Erythroblast (primary cell): ENCODE measurements at regions not wholly inside any gene's neighbourhood (a gene's known extent, or its start where the extent isn't known, plus 50 kb on each side); places are given as distances from the start of the nearest gene placed in this dataset.
"Not testable (repeated sequence)": the region's sequence is repeated elsewhere in the genome, so short reads cannot be mapped to it uniquely, and the experiment has no call there.

Experiments used
- DNase-seq, 2 experiments: peaks; one replicate each; lab custom pipeline; 2025; lab: John Stamatoyannopoulos, UW
- GATA1 ChIP-seq: IDR thresholded peaks from 2 replicates; pipeline ENCODE4 v1.6.1; 2011; ENCODE audit warnings: low read depth, mild to moderate bottlenecking, control low read depth, low read length, moderate library complexity
- POLR2A ChIP-seq: IDR thresholded peaks from 2 replicates; pipeline ENCODE4 v1.6.1; 2011; ENCODE audit warnings: mild to moderate bottlenecking, low read length

DNA sequence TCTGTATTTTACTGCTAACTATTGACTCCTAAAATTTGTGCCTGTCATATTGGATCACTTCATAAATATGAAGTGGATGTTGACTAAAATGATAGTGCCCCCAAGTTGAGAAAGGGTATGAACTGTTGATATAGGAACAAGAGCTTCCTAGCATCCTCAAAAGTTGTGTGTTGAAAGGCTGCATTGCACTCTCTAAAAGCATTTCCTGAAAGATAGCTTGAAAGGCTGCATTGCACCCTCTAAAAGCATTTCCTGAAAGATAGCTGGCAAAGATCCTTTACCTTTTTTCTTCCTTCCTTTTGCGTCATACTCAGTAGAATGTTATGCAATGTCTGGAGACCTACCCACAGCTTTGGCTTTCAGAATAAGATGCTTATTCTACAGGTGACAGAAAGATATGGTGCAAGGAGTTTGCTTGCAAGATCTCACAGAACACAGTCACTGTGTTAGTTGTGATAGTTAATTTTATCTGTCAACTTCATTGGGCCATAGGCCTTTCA, 274.6 kb upstream of the GALNTL6 start:
- no peak for TF ChIP-seq GATA1
- TF ChIP-seq POLR2A, result no peak
- DNase-seq, result no peak

DNA sequence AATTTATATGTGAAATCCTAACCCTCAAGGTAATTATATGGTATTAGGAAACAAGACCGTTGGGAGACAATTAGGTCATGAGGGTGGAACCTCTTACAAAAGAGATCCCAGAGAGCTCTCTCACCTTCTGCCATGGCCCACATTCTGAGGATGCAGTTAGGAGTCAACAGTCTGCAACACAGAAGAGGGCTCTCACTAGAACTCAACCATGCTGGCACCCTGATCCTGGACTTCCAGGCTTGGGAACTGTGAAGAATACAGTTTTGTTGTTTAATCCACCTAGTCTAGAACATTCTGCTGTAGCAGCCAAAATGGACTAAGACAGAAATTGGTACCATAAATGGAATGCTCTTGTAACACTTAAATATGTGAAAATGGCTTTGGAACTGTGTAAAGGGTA, 278.8 kb upstream of the GALNTL6 start:
- DNase-seq, result no peak
- TF ChIP-seq POLR2A, result no peak
- TF ChIP-seq GATA1, result no peak

DNA sequence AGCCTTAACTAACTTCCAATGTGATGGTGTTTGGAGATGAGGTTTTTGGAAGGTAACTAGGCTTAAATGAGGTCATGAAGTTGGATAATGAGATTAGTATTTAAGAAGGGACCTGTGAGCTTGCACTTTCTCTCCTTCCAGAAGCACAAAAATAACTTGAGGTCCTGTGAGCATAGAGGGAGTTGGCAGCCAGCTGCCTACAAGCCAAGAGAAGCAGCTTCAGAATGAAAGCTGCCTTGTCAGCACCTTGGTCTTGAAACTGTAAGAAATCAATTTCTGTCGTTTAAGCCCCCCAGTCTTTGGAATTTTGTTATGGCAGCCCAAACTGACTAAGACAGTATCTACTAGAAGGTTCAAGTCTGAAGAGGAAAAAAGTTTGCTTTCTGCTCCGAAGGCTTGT, 280.2 kb upstream of the GALNTL6 start:
- TF ChIP-seq POLR2A (no peak), GATA1 (no peak)
- no peak for DNase-seq

DNA sequence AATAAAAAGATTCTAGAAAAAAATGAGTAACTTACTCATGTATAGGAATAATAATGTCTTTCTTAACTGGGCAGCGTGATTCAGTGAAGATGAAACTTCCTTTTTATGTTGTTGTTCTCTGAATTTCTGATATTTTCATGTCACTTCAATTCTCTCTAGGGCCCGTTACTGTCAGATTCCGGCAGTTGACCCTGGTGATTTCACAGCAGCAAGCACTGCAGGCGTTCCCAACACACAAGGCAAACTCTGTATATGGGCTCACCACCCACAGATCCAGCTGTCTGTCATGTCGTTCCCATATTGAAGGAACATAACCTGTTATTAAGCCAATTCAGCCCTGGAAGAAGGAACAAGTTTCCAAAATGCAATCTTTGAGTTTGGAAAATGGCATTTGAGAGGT, 288.3 kb upstream of the GALNTL6 start:
- no peak for DNase-seq
- TF ChIP-seq GATA1 (no peak), POLR2A (no peak)

DNA sequence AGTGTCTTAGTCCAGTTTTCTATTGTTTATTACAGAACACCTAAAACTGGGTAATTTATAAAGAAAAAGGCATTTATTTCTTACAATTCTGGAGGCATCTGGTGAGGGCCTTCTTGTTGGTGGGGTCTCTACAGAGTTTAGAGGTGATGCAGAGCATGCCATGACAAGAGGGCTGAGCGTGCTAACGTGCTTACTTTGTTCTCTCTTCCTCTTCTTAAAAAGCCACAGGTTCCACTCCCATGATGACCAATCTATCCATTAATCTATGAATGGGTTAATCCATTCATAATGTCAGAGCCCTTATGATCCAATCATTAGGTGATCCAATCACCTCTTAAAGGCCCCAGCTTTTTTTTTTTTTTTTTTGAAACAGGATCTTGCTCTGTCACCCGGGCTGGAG, 291.5 kb upstream of the GALNTL6 start:
- no peak for DNase-seq
- TF ChIP-seq POLR2A, result no peak
- TF ChIP-seq GATA1, result no peak

DNA sequence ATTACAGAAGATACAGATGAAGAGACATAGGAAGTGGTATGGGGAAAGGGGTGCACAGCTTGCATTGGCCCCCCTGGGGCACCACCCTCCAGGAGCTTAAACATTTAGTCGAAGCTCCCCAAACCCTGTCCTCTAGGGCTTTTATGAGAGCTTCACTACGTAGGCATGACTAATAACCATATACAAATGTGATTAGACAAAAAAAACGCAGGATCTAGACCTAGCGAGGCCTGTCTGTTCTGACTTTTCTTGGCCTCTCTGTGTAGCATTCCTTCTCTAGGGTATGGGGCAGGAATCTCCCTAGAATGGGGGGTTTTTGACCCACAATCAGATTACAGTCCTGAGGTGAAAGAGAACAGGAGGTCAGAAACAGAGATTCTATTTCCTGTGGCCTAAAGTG, 293.7 kb upstream of the GALNTL6 start:
- no peak for DNase-seq
- TF ChIP-seq POLR2A (no peak), GATA1 (no peak)

DNA sequence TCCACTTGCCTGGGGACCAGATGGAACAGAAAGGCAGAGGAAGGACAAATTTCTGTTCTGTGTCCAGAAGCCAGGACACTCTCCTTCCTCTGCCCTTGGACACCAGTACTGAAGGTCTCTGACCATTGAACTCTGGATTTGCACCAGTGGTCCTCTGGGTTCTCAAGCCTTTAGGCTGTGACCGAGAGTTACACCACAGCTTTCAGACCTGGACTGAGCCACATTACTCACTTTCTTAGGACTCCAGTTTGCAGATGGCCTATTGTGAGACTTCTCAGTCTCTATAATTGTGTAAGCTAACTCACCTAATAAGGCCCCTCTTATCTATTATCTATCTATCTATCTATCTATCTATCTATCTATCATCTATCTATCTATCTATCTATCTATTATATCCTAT, 295.3 kb upstream of the GALNTL6 start:
- TF ChIP-seq GATA1 (no peak), POLR2A (no peak)
- DNase-seq, result no peak

DNA sequence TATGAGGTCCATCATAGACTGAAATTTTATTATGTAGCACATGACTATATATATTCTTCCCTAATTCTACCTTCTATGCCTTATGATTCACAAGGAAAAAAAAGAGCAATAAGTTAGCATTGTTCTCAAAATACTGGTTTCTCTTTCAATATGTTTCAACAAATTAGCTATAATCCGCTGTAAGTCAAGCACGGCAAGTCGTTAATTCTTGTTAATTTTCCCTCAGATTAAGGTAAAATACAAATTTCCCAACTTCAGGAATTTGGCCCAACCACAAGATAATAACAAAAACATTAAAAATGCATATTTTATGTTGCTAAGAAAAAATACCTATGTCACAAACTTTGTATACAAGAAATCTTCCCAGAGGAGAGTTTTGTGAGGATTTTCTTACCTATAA, 296.5 kb upstream of the GALNTL6 start:
- TF ChIP-seq GATA1 (no peak), POLR2A (no peak)
- DNase-seq, result no peak

DNA sequence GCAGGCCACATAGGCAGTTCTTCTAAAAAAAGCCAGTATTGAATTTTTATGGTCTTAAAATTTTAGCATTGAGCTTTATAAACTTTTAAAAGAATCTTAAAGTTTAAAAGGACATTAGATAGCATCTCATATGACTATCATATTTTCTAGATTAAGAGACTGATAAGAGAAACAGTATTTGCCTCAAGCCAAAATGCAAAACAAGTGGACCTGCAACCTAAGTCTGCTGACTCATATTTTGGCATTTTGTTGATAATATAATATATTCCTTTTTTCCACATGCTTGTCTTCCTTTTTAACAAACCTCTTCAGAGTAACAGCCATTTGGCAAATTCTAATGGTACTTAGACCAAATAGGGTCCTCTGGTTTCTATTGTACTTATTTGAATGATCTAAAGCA, 328.5 kb upstream of the GALNTL6 start:
- DNase-seq, result no peak
- no peak for TF ChIP-seq POLR2A
- no peak for TF ChIP-seq GATA1

DNA sequence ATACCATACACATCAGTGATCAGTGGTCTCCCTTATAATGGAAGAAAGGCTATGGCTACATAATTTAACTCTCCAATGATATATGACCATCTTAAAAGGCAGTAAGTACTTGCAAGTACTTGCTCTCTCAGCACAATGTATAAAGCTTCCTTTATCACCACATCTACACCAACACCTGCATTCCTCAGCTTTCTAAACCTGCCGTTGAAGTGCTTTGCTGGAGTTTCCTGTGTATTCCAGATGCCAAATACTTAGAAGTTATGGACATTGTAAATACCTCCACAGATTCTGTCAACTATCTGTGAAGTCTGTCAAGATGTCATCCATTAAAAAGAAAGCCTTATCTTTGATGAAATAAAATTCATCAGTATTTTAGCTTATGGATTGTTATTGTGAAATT, 335.0 kb upstream of the GALNTL6 start:
- DNase-seq, result no peak
- TF ChIP-seq GATA1 (no peak), POLR2A (no peak)

DNA sequence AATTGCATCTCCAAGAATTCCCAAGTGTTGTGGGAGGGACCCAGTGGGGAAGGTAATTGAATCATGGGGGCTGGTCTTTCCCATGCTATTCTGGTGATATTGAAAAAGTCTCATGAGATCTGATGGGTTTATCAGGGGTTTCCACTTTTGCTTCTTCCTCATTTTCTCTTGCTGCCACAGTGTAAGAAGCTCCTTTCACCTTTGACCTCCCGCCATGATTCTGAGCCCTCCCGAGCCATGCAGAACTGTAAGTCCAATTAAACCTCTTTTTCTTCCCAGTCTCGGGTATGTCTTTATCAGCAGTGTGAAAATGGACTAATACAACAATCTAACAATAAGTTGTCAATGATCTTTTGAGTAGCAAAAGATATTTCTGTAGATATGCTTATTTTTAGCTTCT, 338.1 kb upstream of the GALNTL6 start:
- DNase-seq, result not testable (repeated sequence)

DNA sequence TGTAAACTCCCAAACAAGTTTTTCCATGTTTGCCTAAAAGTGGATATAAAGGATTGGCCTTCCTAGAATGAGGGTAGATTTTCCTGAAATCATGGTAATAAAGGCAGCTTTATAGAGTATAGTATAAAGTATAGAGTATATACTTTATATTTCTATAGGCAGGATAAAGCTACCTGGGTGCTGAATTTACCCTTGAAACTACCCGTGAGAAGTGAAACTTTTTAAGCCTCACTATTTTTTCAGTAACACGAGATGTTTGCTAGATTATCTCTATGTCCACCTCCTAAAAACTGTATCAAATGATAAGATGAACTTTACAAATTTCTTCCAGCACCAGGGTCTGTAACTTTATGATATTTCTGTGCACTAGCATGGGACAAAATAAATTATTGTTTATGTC, 340.0 kb upstream of the GALNTL6 start:
- no peak for DNase-seq
- TF ChIP-seq POLR2A, result no peak
- TF ChIP-seq GATA1, result no peak

DNA sequence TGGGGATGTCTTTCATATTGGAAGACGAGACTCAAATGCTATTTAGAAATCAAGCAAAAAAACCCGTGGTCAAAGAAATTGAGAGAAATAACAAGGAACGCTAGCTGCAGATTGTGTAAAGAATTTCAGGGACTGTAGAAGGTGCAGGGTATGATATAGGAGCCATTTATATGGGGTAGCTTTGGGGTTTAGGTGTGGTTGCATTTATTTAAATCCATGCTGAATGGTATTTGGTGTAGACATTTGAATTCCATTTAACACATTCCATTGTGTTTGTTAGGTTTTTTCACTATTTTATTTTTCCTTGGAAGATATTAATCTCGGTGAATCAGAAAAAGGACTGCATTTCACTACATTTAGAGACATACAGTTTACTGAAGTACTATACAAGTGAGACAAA, 341.0 kb upstream of the GALNTL6 start:
- no peak for DNase-seq
- TF ChIP-seq GATA1 (no peak), POLR2A (no peak)

DNA sequence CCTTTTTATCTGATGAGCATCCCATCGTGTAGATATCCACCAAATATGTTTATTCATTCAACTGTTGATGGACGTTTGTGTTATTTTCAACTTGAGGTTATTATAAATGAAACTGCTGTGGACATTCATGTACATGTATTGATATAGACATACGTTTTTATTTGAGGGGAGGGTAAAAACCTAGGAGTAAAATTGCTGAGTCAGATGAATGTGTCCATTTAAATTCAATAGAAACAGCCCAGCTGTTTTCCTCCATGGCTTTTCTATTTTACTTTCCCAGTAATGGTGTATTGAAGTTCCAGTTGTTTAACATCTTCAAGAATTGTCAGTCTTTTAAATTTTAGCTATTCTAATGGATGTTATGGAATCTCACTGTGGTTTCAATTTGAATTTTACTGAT, 348.7 kb upstream of the GALNTL6 start:
- no peak for DNase-seq
- no peak for TF ChIP-seq GATA1
- no peak for TF ChIP-seq POLR2A

DNA sequence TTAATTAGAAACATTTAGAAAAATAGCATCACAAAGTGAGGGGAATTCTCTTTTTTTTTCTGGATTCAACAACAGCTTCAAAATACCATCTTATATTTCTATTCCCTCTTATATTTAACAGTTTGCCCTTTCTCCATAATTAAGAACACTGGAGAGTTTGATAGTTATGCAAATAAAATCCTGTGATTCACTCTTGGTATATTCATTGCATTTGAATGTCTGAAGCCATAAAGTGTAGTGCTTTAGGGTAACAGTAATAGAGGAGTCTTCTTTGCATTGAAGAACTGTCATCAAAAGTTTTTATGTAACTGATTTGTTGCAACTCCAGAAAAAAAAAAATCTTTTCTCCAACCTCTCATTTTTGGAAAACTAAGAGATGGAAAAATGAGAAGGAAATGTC, 352.0 kb upstream of the GALNTL6 start:
- TF ChIP-seq POLR2A (no peak), GATA1 (no peak)
- no peak for DNase-seq

DNA sequence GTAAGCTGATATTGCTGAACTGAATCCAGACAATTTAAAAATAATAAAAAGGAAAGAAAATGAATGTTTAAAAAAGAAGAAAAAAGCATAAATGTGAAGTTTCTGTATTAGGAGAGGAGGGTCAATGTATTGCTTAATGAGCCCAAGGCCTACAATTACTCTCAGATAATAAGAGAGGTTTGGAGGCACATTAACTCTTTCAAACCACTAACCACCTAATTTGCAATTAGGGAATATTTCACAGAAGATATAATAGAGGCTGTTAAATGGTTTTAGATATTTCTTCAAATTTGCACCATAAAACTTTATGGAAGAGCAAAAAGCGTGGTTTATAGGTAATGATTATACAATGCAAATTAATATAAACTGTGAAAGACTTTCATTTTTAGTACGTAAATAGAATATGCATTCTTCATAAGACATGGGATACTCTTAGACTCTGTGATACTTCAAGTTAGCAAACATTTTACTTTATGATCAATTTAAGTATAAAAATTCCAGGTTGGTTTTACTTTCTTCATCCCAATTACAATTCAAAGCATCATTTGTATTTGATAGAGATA, 364.2 kb upstream of the GALNTL6 start:
- DNase-seq, result no peak
- no peak for TF ChIP-seq POLR2A
- TF ChIP-seq GATA1, result no peak

DNA sequence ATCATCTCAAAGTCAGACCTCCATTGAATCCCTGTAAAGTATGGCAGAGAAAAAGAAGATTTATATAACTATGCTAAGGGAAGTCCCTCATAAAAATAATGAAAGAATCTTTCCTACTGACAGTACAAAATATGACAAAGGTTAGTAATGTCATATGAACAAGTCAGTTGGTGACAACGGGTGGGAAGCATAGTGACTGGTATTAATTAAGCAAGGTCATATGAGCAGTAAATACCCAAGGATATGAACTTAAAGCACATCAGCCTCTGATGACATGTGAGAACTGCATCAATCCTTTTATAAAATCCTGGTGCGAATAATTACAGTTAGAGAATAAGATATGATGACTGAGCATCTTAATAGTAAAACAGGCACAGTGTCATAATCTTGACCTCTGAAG, 364.8 kb upstream of the GALNTL6 start:
- no peak for TF ChIP-seq GATA1
- TF ChIP-seq POLR2A, result no peak

More for the DNA sequence above, 364.8 kb upstream of the GALNTL6 start:
- DNase-seq, result no peak
